C4-2B (cell line): ENCODE measurements at regions not wholly inside any gene's neighbourhood (a gene's known extent, or its start where the extent isn't known, plus 50 kb on each side); places are given as distances from the start of the nearest gene placed in this dataset.

ENCODE experiments used
- ZFX ChIP-seq: fragments of 450-650 bp; IDR thresholded peaks from 2 replicates; pipeline ENCODE4 v1.6.1; 2017
- TF ChIP-seq, protein P1 (sequence below): fragments of 450-650 bp; conservative IDR thresholded peaks from 2 replicates; pipeline ENCODE4 v1.5.1; 2017; ENCODE audit warnings: mild to moderate bottlenecking

- TF ChIP-seq, protein P1, sequence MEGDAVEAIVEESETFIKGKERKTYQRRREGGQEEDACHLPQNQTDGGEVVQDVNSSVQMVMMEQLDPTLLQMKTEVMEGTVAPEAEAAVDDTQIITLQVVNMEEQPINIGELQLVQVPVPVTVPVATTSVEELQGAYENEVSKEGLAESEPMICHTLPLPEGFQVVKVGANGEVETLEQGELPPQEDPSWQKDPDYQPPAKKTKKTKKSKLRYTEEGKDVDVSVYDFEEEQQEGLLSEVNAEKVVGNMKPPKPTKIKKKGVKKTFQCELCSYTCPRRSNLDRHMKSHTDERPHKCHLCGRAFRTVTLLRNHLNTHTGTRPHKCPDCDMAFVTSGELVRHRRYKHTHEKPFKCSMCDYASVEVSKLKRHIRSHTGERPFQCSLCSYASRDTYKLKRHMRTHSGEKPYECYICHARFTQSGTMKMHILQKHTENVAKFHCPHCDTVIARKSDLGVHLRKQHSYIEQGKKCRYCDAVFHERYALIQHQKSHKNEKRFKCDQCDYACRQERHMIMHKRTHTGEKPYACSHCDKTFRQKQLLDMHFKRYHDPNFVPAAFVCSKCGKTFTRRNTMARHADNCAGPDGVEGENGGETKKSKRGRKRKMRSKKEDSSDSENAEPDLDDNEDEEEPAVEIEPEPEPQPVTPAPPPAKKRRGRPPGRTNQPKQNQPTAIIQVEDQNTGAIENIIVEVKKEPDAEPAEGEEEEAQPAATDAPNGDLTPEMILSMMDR, result no peak
- TF ChIP-seq ZFX, result no peak
Observed at GRCh38 chr16:51950118-51950780, 596.7 kb downstream of the TOX3 start.
